Bone marrow (tissue), 2 donors: ENCODE measurements at regions not wholly inside any gene's neighbourhood (a gene's known extent, or its start where the extent isn't known, plus 50 kb on each side); places are given as distances from the start of the nearest gene placed in this dataset.
A peak's percentile ranks its signal among the peaks of the same experiment; 100 is the strongest.
"Not testable (repeated sequence)": the region's sequence is repeated elsewhere in the genome, so short reads cannot be mapped to it uniquely, and the experiment has no call there.

Source experiments
- DNase-seq, 2 donors: peaks; one replicate each; lab custom pipeline; 2025; lab: John Stamatoyannopoulos, UW

- no peak for DNase-seq
These were observed 315.5 kb downstream of the ARRDC4 start for GRCh38 chr15:98276018-98276417.

DNA sequence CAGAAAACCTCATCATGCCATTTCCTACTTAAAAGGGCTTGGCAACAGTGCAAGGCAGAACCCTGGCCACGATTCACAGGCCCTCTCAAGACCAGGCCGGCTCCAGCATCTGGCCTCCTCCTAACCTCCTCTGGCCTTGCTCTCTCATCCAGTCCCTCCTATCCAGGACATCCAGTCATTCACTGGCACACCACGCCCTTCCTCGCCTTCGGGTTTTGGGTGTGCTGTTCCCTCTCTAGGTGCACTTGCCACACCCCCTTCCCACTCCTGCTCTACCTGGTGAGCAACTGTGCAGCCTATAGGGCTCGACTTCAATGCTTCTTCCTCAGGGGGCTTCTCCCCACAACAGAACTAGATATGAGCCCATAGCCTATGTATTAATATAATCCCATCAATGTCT, 317.1 kb downstream of the ARRDC4 start:
- DNase-seq = no peak

DNA sequence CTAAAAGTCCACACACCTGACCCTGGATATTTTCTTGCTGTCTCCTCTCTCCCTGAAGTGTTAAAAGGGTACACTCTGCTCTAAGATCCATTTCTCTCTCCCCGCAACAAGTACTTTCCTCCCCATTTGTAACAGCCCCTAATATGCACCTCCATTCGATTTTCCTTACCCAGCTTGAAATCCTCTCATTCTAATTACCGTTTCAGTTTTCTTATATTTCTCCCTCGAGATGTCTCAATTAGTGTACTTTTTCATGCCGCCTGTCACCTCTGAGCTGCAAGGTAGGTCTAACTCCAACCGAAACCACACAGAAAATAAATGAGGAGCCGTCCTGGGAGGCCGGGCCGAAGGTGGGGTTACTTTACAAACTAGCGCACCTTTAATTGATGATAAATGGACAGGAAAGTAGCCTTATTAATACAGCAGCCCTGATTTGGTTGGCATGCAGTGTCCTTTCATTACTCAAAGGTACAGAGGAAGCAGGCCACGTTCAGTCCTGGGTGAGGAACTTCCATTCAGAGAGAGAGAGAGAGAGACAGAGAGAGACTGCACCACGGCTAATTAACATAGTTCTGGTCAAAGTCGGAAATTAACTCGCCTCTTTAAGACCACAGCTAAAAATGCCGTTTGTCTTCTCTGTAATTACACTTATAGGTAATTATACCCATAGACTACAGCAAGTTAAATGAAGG, 319.9 kb downstream of the ARRDC4 start:
- DNase-seq = no peak

DNA sequence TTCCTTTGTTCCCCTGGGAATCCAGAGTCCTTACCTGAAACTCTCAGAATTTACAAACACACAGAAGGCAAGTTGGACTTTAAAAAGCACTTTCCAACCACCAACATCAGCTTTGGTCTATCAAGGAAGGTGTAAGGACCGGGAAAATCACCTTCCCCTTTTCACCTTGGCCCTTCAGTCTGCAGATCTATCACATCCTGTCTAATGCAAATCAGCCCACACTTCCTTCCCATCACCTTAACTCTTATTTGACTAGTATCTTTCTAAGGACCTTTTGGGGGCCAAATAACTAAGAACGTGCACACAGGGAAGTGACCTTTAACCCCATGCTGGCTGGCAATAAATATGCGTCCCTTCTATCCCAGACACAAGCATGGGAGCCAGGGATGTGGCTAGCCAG, 320.6 kb downstream of the ARRDC4 start:
- no peak for DNase-seq

DNA sequence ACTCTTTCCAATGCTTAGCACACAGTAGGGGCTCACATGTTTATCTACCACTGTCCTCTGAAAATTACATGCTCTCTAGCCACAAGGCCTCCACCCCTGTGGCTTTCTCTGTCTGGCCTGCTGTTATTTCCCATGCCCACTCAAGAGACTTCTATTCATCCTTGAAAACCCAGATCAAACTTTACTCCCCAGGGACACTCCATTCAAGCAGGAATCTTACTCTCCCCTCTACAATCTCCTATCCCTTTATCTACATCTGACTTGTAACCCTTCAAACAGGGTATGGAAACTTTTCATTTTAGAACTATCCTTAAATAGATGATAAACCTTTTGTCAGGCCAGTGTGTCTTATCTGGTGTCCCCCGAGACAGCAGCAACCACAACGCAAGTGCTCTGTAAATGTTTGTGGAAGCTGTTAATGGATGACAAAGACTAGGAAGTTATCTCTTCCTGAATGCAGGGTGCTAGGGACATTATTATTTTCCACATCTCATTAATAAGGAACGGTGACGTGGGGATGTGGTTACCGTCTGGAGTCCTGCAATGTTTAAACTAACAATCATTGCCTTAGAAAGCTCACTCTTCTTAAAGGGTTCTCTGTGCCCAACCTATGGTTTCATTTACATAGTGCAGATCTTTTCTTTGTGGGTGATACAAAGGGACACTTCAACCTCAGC, 322.3 kb downstream of the ARRDC4 start:
- DNase-seq = no peak

GRCh38 chr15:98286200-98286599, 325.7 kb downstream of the ARRDC4 start:
- DNase-seq = no peak

- DNase-seq = no peak
These were observed 326.3 kb downstream of the ARRDC4 start for GRCh38 chr15:98286831-98287230.

DNA sequence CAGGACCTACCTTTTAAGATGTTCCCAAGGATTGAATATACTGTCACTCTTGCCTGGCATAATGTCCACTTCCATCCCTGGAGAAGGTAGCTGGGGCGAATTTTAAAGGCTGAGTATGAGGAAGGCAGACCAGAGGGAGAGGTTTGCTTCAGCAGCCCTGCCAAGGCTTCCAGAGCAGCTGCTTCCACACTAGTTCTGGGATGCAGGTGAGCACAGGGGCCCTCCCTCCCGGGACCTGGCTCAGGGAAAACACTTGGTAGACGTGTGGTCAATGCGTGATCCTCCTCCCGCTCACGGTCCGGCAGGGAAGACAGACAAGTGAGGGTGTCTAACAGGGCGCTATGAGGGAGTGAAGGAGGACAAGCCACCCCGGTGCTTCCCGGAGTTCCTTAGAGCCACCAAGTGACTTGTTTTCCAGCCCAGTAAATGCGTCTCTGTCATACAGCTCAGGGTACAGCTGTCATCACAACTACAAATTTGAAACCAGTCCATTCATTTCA, 327.6 kb downstream of the ARRDC4 start:
- DNase-seq = no peak

DNA sequence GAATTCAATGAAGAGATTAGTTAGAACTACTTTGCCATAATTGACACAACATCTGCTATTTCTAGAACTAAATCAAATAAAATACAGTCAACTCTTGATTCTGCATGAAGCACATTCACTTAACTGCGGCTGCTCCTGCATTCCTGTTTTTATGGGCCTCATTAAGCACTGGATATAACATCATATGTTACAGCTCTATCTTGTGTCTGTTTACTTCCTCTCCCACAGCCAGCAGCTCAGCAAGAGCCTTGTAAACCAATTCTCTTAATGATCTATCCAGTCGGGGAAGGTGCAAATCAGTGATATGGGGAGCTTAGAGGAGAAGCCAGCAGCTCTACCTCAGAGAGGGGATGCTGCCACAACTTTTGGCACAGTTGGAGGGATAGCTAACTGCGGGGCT, 329.2 kb downstream of the ARRDC4 start:
- no peak for DNase-seq

DNA sequence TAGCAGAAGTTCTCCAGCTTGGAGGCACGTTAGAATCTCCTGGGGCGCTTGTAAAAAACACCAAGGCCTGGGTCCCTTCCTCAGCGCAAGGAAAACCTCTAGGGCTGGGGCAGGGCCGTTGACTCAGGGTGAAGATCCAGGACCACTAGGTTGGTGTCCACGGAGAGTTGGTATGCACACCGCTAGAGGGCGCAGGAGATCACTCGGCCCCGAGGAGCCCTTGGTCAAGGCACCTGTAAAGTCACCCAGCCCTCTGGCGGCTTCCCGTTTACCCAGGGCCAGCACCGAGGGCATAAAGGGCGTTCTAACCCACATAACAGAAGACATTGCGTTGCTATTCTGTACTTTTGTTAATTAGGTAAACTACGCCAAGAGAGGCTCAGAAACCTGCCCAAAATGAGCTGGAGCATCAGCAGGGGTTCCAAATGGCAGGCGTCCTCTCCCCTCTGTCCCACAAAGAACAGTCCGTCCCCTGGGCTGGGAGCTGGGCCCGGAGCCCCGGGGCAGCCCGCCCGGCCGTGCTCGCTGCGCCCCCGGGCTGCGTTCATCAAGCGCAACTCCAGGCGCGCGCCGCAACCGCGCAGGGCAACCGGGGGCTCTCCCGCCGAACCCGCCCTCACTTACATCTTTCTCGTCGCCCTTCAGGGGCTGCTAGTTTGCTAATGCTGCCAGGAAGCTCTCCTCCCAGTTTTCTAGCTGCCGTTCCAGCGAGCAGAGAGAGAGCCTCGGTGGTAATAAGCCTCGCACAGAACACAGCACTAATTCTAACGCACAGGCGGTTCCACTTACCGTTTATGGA, 332.1 kb downstream of the ARRDC4 start:
- no peak for DNase-seq

GRCh38 chr15:98294126-98294525, 333.6 kb downstream of the ARRDC4 start:
- no peak for DNase-seq

- not testable (repeated sequence) for DNase-seq
These were observed 334.7 kb downstream of the ARRDC4 start for GRCh38 chr15:98295101-98295759.

DNA sequence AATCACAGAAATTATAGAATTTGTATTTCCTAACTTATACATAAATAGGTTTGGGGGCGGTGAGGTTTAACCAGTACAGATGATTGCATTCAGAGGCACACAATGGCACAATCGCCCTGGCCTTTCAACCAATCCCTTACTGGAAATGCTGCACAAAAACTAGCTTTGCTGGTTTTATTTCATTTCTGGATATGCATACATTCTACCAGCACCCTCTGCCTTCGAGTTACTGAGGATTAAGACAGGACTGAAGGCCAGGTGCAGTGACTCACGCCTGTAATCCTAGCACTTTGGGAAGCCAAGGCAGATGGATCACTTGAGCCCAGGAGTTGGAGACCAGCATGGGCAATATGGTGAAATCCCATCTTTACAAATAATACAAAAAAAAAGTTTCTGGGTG, 336.1 kb downstream of the ARRDC4 start:
- DNase-seq = no peak

DNA sequence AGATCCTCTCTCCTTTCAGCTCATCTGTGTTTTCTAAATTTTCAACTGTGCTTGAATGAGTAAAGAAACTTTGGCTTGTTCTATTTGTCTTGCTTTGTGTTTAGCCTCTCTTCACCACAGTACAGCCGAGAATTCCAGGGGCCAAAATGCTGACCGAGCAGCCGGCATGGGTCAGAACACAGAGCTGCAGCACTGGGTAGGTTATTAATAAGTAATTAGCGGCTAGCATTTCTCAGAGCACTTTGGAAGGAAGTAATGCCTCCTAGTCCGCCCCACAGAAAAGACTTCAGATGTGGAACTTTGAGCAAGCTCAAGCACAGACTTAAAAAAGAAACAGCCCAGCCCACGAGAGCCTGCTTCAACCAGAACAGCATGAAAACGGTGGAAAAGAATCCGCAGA, 343.9 kb downstream of the ARRDC4 start:
- DNase-seq = no peak

DNA sequence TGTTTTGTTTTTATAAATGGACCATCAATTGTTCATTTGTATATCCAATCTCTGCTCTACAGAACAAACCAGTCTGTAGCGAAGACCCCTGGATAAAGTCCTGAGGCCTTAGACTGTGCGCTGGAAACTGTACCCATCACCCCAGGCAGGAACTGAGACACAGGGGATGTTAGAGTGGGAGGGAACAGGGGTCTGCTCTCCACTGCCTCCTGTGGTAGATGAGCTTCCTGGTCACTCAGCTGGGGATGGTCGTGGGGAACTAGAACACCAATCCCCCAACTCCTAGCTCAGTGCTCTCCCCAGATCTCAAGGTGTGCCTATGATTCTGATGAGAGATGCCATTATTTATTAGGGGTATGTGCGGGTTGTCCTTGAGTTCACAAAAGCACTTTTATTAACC, 340.2 kb upstream of the IGF1R start:
- DNase-seq = no peak

- peak; percentile 14 to 32 for DNase-seq
These were observed 336.7 kb upstream of the IGF1R start for GRCh38 chr15:98311566-98312188.

DNA sequence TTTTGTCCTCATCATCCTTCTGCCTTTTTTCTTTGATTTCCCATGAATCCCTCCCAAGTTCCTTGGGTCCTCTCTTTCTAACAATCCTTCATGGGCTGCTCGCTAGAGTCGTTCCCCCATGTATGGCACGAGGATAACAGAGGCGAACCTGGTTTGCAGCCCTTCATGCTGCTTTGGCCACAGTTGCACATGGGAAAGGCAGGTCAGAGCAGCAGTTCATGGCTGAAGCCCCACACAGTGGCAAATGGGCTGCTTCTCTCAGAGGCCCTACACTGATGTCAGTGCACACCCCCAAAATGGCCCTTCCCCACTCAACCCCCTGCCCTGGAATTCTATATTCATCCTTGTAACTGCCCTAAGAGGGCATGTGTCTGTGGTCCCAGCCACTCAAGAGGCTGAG, 335.4 kb upstream of the IGF1R start:
- DNase-seq = no peak

- DNase-seq = no peak
These were observed 332.4 kb upstream of the IGF1R start for GRCh38 chr15:98315971-98316370.

DNA sequence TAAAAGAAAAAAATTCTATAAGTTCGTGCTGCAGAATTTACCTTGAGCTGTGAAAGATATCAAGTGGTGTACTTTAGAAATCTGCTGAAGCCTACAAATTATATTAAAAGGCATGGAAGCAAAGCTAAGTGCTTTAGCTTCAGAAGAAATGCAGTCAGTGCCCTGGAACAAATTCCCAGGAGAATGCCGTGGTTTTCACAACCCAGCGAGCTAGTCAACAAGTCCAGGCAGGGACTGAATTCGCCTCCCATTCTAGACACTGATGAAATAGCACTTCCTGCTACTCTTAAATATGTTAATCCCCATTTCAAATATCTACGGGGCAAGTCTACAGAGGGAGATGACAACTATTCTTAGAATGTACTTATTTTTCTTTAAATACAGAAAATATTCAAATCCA, 326.4 kb upstream of the IGF1R start:
- no peak for DNase-seq

- no peak for DNase-seq
These were observed 325.8 kb upstream of the IGF1R start for GRCh38 chr15:98322581-98322980.

- no peak for DNase-seq
These were observed 323.9 kb upstream of the IGF1R start for GRCh38 chr15:98324341-98324970.
